Mammary epithelial cell (primary cell): ENCODE measurements at regions not wholly inside any gene's neighbourhood (a gene's known extent, or its start where the extent isn't known, plus 50 kb on each side); places are given as distances from the start of the nearest gene placed in this dataset.

Experiments used
- EZH2 ChIP-seq: IDR thresholded peaks from 2 replicates; pipeline ENCODE4 v1.6.1; 2012; ENCODE audit warnings: low read length, inconsistent platforms, borderline replicate concordance
- TF ChIP-seq, protein P1 (sequence below), 2 donors: IDR thresholded peaks in 1 of 2; conservative IDR thresholded peaks in 1 of 2; 2 replicates each; pipeline ENCODE4 v1.5.1; 2011 to 2012; ENCODE audit warnings: inconsistent platforms in 2 of 2, low read length in 2 of 2, mild to moderate bottlenecking in 2 of 2, control low read depth in 1 of 2, low read depth in 1 of 2; ENCODE audit not compliant: insufficient read depth in 1 of 2; ENCODE audit errors: extremely low read depth in 1 of 2

DNA sequence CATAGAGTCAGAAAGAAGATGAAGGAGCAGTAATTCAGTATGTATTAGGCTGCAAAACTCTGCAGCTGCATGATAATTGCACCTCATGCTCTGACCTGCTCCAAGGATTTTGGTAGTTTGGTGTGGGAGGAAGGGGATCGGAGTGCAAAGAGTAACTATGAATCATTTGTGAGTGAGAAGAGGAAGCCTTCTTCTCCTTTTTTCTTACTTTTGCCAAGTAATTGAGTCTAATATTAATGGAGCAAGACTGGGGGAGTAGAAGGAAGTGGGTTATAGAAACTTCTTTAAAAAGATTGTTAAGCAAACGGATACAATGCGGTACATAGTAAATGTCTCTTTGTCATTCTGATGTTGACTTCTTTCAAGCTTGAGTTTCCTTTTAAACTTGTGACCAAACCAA lies 276.5 kb downstream of the EDEM1 start:
- TF ChIP-seq, protein P1, sequence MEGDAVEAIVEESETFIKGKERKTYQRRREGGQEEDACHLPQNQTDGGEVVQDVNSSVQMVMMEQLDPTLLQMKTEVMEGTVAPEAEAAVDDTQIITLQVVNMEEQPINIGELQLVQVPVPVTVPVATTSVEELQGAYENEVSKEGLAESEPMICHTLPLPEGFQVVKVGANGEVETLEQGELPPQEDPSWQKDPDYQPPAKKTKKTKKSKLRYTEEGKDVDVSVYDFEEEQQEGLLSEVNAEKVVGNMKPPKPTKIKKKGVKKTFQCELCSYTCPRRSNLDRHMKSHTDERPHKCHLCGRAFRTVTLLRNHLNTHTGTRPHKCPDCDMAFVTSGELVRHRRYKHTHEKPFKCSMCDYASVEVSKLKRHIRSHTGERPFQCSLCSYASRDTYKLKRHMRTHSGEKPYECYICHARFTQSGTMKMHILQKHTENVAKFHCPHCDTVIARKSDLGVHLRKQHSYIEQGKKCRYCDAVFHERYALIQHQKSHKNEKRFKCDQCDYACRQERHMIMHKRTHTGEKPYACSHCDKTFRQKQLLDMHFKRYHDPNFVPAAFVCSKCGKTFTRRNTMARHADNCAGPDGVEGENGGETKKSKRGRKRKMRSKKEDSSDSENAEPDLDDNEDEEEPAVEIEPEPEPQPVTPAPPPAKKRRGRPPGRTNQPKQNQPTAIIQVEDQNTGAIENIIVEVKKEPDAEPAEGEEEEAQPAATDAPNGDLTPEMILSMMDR (conservative IDR thresholded peaks at IDR 0.05 in 1 of 2, IDR thresholded peaks at IDR 0.05 in 1 of 2; ENCODE audit: extremely low read depth in 1 of 2, insufficient read depth in 1 of 2, low read depth in 1 of 2, low read length in 2 of 2), result no peak
- no peak for TF ChIP-seq EZH2
